T-cell (primary cell): ENCODE measurements at regions not wholly inside any gene's neighbourhood (a gene's known extent, or its start where the extent isn't known, plus 50 kb on each side); places are given as distances from the start of the nearest gene placed in this dataset.
A peak's percentile ranks its signal among the peaks of the same experiment; 100 is the strongest.

Experiments
- ATAC-seq, 4 experiments: fragments of 200-7000 bp in 3 of 4; fragments of 150-1000 bp in 1 of 4; cut with Tn5 transposase; replicated peaks in 1 of 4; 1 replicate in 3 of 4; 2 replicates in 1 of 4; pipeline ENCODE4 v1.10.0; 2021; ENCODE audit warnings: moderate library complexity in 3 of 4, mild to moderate bottlenecking in 2 of 4, moderate number of reproducible peaks in 1 of 4
- CTCF ChIA-PET, 2 donors: fragments of 300-600 bp; sonication (Branson Sonifier 250); formaldehyde crosslinking; loops; one replicate each; lab custom pipeline; 2022; ENCODE audit warnings: antibody characterized with exemption in 2 of 2; lab: Charles Lee
- POLR2A ChIA-PET, 2 donors: fragments of 300-600 bp; sonication (Branson Sonifier 250); formaldehyde crosslinking; loops; one replicate each; lab custom pipeline; 2022; ENCODE audit warnings: antibody characterized with exemption in 2 of 2; lab: Charles Lee
- DNase-seq, 35 experiments: peaks; one replicate each; pipeline versions ENCODE4 v3.0.0 to v3.0.0-alpha.2; 2013 to 2023
- H3K27ac ChIP-seq: one replicate; pipeline ENCODE4 v1.5.1; 2013; ENCODE audit warnings: low read length
- H3K27me3 ChIP-seq, 2 experiments: replicated peaks in 1 of 2; 1 replicate in 1 of 2; 2 replicates in 1 of 2; pipeline versions ENCODE4 v1.6.1 to v1.7.0; 2013; ENCODE audit warnings: low read length in 1 of 2, mixed read lengths in 1 of 2; ENCODE audit not compliant: control insufficient read depth in 2 of 2, insufficient read depth in 2 of 2; ENCODE audit errors: extremely low read depth in 1 of 2
- H3K36me3 ChIP-seq, 2 donors: 1 replicate in 1 of 2; 2 replicates in 1 of 2; pipeline versions ENCODE4 v1.6.1 to v1.7.0; 2013; ENCODE audit warnings: low read length in 1 of 2; ENCODE audit not compliant: control insufficient read depth in 2 of 2, insufficient read depth in 1 of 2; ENCODE audit errors: extremely low read depth in 1 of 2
- H3K4me1 ChIP-seq, 2 experiments: 1 replicate in 1 of 2; 2 replicates in 1 of 2; pipeline versions ENCODE4 v1.6.1 to v1.7.0; 2013; ENCODE audit warnings: low read length in 2 of 2, mixed read lengths in 1 of 2; ENCODE audit not compliant: insufficient read depth in 2 of 2, control insufficient read depth in 1 of 2; ENCODE audit errors: extremely low read depth in 1 of 2
- H3K4me3 ChIP-seq, 2 donors: 1 replicate in 1 of 2; 2 replicates in 1 of 2; pipeline versions ENCODE4 v1.5.1 to v1.7.0; 2013; ENCODE audit warnings: mild to moderate bottlenecking in 2 of 2, low read length in 1 of 2, moderate library complexity in 1 of 2; ENCODE audit not compliant: control insufficient read depth in 1 of 2; ENCODE audit errors: extremely low read depth in 1 of 2
- H3K9me3 ChIP-seq: 2 replicates; pipeline ENCODE4 v1.7.0; 2013
- H3K27ac Mint-ChIP-seq, 2 donors: one replicate each; pipeline ENCODE4 v1.8.0; 2020 to 2021; ENCODE audit warnings: mild to moderate bottlenecking in 2 of 2, mixed read lengths in 2 of 2
- H3K27me3 Mint-ChIP-seq, 2 donors: one replicate each; pipeline ENCODE4 v1.8.0; 2021 to 2022; ENCODE audit warnings: mixed read lengths in 2 of 2
- H3K36me3 Mint-ChIP-seq: one replicate; pipeline ENCODE4 v1.8.0; 2021; ENCODE audit warnings: mixed read lengths
- H3K4me1 Mint-ChIP-seq, 3 donors: one replicate each; pipeline ENCODE4 v1.8.0; 2020 to 2022; ENCODE audit warnings: mixed read lengths in 3 of 3, mild to moderate bottlenecking in 1 of 3
- H3K4me3 Mint-ChIP-seq, 3 donors: one replicate each; pipeline ENCODE4 v1.8.0; 2020 to 2022; ENCODE audit warnings: mild to moderate bottlenecking in 3 of 3, mixed read lengths in 3 of 3, moderate library complexity in 3 of 3
- H3K9me3 Mint-ChIP-seq, 3 donors: one replicate each; pipeline ENCODE4 v1.8.0; 2020 to 2022; ENCODE audit warnings: mixed read lengths in 3 of 3
- WGBS: methylation state at CpG from one replicate; pipeline ENCODE4 v1.1.5; 2013; ENCODE audit warnings: missing lambda C conversion rate; ENCODE audit not compliant: insufficient coverage; 5-methylcytosine and 5-hydroxymethylcytosine counted together

DNA sequence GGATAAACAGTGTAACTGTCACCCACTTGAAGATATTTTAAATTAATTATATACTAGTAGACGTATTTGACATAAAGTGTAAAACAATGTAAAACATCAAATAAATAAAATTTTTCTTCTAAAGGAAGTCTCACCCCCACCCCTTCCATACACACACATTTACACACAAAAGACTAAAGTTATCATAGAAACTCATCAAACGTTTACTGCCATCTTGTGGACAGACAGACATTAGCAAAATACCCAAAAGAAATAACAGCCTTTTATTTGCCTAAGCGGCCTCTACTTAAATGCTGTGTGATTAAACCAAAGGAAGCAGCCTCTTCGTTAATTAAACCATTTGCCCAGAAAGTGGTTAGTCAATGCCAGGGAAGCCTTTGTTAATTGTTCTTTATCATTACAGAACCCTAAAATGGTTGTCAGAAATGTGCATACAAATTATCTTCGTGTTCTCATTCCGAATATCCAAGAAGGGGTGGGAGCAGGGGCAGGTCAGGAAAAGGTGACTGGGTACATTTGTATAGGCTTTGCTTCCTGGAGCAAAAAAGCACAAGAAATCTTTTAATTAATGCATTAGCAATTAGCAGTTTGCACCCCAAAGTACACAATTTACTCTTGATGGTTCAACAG lies 176.2 kb upstream of the SASH1 start:
- Histone ChIP-seq H3K4me3 (no peak overlapping the region), H3K9me3 (no peaks in the 10 kb centered on the region), H3K27ac (no peak overlapping the region), H3K36me3 (no peaks in the 10 kb centered on the region), H3K4me1 (no peaks in the 10 kb centered on the region), H3K27me3 (peaks cover 0 to 2% of the 10 kb centered on the region in 2 experiments)
- Mint-ChIP-seq H3K36me3 (no peaks in the 10 kb centered on the region), H3K4me1 (no peaks in the 10 kb centered on the region), H3K27me3 (peaks cover 6 to 9% of the 10 kb centered on the region in 2 donors), H3K27ac (no peak overlapping the region), H3K4me3 (no peak overlapping the region), H3K9me3 (no peaks in the 10 kb centered on the region)
- ChIA-PET CTCF (interaction anchor here (0.5 to 0.6 kb wide), 2 partner anchors 32 to 98 kb away, joined by 3 read pairs; no protein-coding TSS in a partner anchor), POLR2A (no interaction called here)
- WGBS = 0% methylated on average over 1 of the region's 6 CpGs
- ATAC-seq = no peak
- DNase-seq = peak in 1 of 35 experiments; percentile 53

DNA sequence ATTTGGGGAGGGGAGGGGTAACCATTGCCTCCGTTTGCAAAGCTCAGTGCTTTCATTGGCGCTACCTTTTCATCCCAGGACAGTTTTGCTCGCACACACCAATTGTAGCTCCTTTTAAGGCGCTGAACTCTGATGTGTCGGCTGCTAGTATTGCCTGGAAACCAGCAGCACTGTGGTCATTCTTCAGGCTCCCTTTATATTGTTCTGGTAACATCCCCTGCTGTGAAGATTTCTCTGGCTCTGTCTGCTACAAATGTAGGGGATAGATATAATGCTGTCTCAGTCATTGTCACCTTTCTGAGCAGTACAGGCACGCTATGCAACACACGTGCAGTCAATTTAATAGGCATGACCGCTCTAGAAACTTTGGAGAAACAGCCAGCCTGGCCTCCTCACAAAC lies 172.9 kb upstream of the SASH1 start:
- no peaks in the 10 kb centered on the region for H3K36me3 Mint-ChIP-seq

GRCh38 chr6:148170286-148170685 lies 172.4 kb upstream of the SASH1 start:
- peaks cover 0 to 5% of the 10 kb centered on the region in 2 experiments for H3K27me3 ChIP-seq
- H3K4me3 Mint-ChIP-seq = no peak overlapping the region
- H3K9me3 ChIP-seq = no peaks in the 10 kb centered on the region
- H3K36me3 Mint-ChIP-seq = no peaks in the 10 kb centered on the region
- H3K4me3 ChIP-seq = no peak overlapping the region
- DNase-seq (no peak), ATAC-seq (no peak)
- H3K4me1 Mint-ChIP-seq = no peaks in the 10 kb centered on the region
- ChIA-PET POLR2A (no interaction called here), CTCF (interaction anchor here in 1 of 2 donors (0.6 kb wide), 1 partner anchor 949 kb away, joined by 3 read pairs; no protein-coding TSS in a partner anchor)
- no peak overlapping the region for H3K27ac ChIP-seq
- H3K27me3 Mint-ChIP-seq = no peaks in the 10 kb centered on the region
- H3K4me1 ChIP-seq = no peaks in the 10 kb centered on the region
- WGBS = no CpG with 5 or more reads among the region's 1 CpG
- H3K27ac Mint-ChIP-seq = no peak overlapping the region
- H3K36me3 ChIP-seq = no peaks in the 10 kb centered on the region
- no peaks in the 10 kb centered on the region for H3K9me3 Mint-ChIP-seq

More for the DNA sequence above, 172.9 kb upstream of the SASH1 start:
- Histone ChIP-seq H3K27me3 (peaks cover 0 to 5% of the 10 kb centered on the region in 2 experiments), H3K27ac (no peak overlapping the region), H3K4me3 (no peak overlapping the region), H3K36me3 (no peaks in the 10 kb centered on the region), H3K4me1 (no peaks in the 10 kb centered on the region), H3K9me3 (no peaks in the 10 kb centered on the region)
- CTCF ChIA-PET = interaction anchor here in 1 of 2 donors (1.2 kb wide), 1 partner anchor 10 kb away, joined by 3 read pairs; no protein-coding TSS in a partner anchor
- no peak for DNase-seq
- no peak for ATAC-seq
- no peaks in the 10 kb centered on the region for H3K9me3 Mint-ChIP-seq
- no peak overlapping the region for H3K27ac Mint-ChIP-seq
- POLR2A ChIA-PET = no interaction called here
- H3K4me1 Mint-ChIP-seq = no peaks in the 10 kb centered on the region
- H3K27me3 Mint-ChIP-seq = peaks cover under 1 to 1% of the 10 kb centered on the region in 2 donors
- no peak overlapping the region for H3K4me3 Mint-ChIP-seq
- WGBS = 83% methylated on average over 5 of the region's 8 CpGs

- no CpG with 5 or more reads among the region's 1 CpG for WGBS
- H3K9me3 Mint-ChIP-seq = no peaks in the 10 kb centered on the region
- Histone ChIP-seq H3K27me3 (peaks cover 0 to 10% of the 10 kb centered on the region in 2 experiments), H3K4me3 (no peak overlapping the region), H3K36me3 (no peaks in the 10 kb centered on the region), H3K9me3 (no peaks in the 10 kb centered on the region), H3K4me1 (no peaks in the 10 kb centered on the region), H3K27ac (no peak overlapping the region)
- no peaks in the 10 kb centered on the region for H3K4me1 Mint-ChIP-seq
- no peak for DNase-seq
- ATAC-seq = no peak
- H3K4me3 Mint-ChIP-seq = no peak overlapping the region
- H3K36me3 Mint-ChIP-seq = no peaks in the 10 kb centered on the region
- CTCF ChIA-PET = no interaction called here
- H3K27me3 Mint-ChIP-seq = peaks cover 0 to 5% of the 10 kb centered on the region in 2 donors
- POLR2A ChIA-PET = no interaction called here
- H3K27ac Mint-ChIP-seq = no peak overlapping the region
Observed at GRCh38 chr6:148173548-148173947, 169.1 kb upstream of the SASH1 start.

- CTCF ChIA-PET = interaction anchor here in 1 of 2 donors (0.6 to 3.3 kb wide), 2 partner anchors 52 to 76 kb away, joined by 3 to 14 read pairs; no protein-coding TSS in a partner anchor
- Histone ChIP-seq H3K27ac (no peak overlapping the region), H3K4me1 (no peaks in the 10 kb centered on the region), H3K9me3 (no peaks in the 10 kb centered on the region), H3K27me3 (peaks cover 0 to 10% of the 10 kb centered on the region in 2 experiments), H3K36me3 (no peaks in the 10 kb centered on the region), H3K4me3 (no peak overlapping the region)
- Mint-ChIP-seq H3K27ac (no peak overlapping the region), H3K27me3 (peaks cover 5 to 6% of the 10 kb centered on the region in 2 donors), H3K4me3 (no peak overlapping the region), H3K9me3 (no peaks in the 10 kb centered on the region), H3K36me3 (no peaks in the 10 kb centered on the region), H3K4me1 (no peaks in the 10 kb centered on the region)
- ATAC-seq = no peak
- no peak for DNase-seq
- WGBS = 58% methylated on average over 5 of the region's 8 CpGs
- POLR2A ChIA-PET = no interaction called here
Observed at GRCh38 chr6:148175550-148176188, 167.0 kb upstream of the SASH1 start.

DNA sequence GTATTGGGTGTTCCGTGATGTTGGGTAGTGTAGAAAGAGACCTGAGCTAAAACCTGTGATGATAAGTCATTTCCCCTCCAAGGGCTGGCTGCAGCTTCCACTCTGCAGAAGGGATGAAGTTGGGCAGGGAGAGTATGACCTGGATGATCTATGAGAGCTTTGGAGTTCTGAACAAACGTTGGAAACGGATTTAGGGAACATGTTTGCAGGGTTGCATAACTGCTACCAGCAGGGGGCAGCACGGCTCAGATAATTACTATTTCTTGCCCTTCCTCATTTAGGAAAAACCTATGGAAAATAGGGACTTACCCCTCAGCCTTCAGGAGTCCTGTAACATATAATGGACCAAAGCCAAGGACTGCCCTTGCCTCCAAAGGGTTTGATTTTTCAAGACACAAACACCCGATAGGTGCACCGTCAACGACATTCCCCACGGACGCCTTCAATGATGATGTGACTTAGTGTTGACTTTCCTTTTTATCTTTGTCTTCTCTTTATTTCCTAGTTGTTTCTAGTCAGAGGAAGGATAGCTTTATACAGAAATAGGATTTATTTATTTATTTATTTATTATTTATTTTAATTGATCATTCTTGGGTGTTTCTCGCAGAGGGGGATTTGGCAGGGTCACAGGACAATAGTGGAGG lies 164.9 kb upstream of the SASH1 start:
- Histone ChIP-seq H3K4me1 (no peaks in the 10 kb centered on the region), H3K27ac (no peak overlapping the region), H3K4me3 (no peak overlapping the region), H3K27me3 (peaks cover 0 to 19% of the 10 kb centered on the region in 2 experiments), H3K36me3 (no peaks in the 10 kb centered on the region), H3K9me3 (no peaks in the 10 kb centered on the region)
- Mint-ChIP-seq H3K4me1 (no peaks in the 10 kb centered on the region), H3K4me3 (no peak overlapping the region), H3K36me3 (no peaks in the 10 kb centered on the region), H3K9me3 (no peaks in the 10 kb centered on the region), H3K27ac (no peak overlapping the region), H3K27me3 (peaks cover 16 to 22% of the 10 kb centered on the region in 2 donors)
- CTCF ChIA-PET = interaction anchor here (0.5 to 3.3 kb wide), 8 partner anchors 22 to 1655 kb away, joined by 3 to 14 read pairs (median 4); no protein-coding TSS in a partner anchor
- ATAC-seq = no peak
- 60% methylated on average over 3 of the region's 10 CpGs for WGBS
- POLR2A ChIA-PET = no interaction called here
- peak in 9 of 35 experiments; percentile 1 to 47 (median 14) for DNase-seq
